Epithelial cell of esophagus (primary cell): ENCODE measurements at regions not wholly inside any gene's neighbourhood (a gene's known extent, or its start where the extent isn't known, plus 50 kb on each side); places are given as distances from the start of the nearest gene placed in this dataset.
A peak's percentile ranks its signal among the peaks of the same experiment; 100 is the strongest.

Experiments
- DNase-seq: peaks from one replicate; pipeline ENCODE4 v3.0.0; 2010; ENCODE audit warnings: low read depth
- H3K4me3 ChIP-seq: 2 replicates; pipeline ENCODE4 v1.5.1; 2011; ENCODE audit warnings: mild to moderate bottlenecking, low read length, control low read depth
- TF ChIP-seq, protein P1 (sequence below): IDR thresholded peaks from 2 replicates; pipeline ENCODE4 v1.5.1; 2011; ENCODE audit warnings: low read depth, mild to moderate bottlenecking, low read length, control low read depth, inconsistent platforms; ENCODE audit not compliant: insufficient read depth; ENCODE audit errors: missing control alignments

GRCh38 chr3:164132878-164133277 lies 945.4 kb downstream of the SI start:
- DNase-seq = no peak
- TF ChIP-seq, protein P1, sequence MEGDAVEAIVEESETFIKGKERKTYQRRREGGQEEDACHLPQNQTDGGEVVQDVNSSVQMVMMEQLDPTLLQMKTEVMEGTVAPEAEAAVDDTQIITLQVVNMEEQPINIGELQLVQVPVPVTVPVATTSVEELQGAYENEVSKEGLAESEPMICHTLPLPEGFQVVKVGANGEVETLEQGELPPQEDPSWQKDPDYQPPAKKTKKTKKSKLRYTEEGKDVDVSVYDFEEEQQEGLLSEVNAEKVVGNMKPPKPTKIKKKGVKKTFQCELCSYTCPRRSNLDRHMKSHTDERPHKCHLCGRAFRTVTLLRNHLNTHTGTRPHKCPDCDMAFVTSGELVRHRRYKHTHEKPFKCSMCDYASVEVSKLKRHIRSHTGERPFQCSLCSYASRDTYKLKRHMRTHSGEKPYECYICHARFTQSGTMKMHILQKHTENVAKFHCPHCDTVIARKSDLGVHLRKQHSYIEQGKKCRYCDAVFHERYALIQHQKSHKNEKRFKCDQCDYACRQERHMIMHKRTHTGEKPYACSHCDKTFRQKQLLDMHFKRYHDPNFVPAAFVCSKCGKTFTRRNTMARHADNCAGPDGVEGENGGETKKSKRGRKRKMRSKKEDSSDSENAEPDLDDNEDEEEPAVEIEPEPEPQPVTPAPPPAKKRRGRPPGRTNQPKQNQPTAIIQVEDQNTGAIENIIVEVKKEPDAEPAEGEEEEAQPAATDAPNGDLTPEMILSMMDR = no peak

GRCh38 chr3:164113371-164114332 lies 964.6 kb downstream of the SI start:
- DNase-seq = no peak
- no peak overlapping the region for H3K4me3 ChIP-seq
- TF ChIP-seq, protein P1 = no peak

More at GRCh38 chr3:164132878-164133277, 945.4 kb downstream of the SI start:
- no peak overlapping the region for H3K4me3 ChIP-seq

- no peak overlapping the region for H3K4me3 ChIP-seq
- TF ChIP-seq, protein P1 = no peak
- DNase-seq = no peak
Measured at GRCh38 chr3:164096352-164096751, 981.9 kb downstream of the SI start.

DNA sequence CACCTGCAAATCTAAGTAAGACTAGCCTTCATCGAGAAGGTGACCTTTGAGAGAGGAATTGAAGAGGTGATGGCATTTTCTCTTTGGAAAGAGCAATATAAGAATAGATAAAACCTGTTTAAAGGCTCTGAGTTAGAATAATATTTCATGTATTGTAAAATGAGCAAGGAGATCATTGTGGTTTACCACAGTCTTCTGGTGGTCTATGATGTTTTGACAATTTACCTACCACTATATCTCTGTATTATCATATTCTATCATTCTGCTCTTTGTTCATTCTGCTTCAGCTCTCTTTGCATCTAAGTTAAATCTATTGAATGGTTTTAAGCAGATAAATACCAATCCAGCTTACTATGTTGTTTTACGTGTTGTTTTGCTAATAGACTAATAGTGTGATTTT lies 982.3 kb downstream of the SI start:
- no peak overlapping the region for H3K4me3 ChIP-seq
- DNase-seq = no peak
- TF ChIP-seq, protein P1 = no peak

DNA sequence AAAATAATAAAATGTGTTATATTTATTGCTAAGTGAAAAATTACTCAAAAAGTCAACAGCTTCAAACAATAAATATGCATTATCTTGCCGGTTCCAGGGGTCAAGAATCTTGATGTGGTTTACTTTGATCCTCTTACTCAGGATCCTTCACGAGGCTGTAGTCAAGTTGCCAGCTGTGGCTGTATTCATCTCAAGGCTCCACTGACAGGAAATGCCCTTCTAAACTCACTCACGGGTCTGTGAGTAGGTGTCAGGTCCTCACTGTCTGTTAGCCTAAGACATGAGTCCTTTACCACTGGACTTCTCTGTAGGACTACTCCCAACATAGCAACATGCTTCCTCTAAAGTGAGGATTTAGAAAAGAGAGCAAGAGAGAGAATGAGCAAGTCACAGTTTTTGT lies 983.0 kb downstream of the SI start:
- no peak for DNase-seq
- H3K4me3 ChIP-seq = no peak overlapping the region
- TF ChIP-seq, protein P1 = no peak

DNA sequence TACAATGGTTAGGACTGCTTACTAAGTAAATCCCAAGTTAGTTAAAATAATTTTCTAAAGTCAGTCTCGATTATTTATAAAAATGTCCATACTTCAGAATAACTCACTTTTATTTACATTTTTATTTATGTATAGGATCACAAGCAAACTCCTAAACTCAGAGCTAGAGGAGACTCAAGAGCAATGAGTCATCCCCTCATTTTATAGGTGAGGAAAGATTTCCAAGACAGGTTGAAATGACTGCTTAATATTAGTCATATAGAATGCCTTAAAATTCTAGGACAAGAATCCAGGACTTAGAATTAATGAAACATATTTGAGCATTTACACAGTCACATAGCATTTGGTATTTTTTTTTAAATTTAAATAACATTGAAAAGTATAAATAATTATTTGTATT lies 983.8 kb downstream of the SI start:
- TF ChIP-seq, protein P1 = no peak
- DNase-seq = peak; percentile 17
- no peak overlapping the region for H3K4me3 ChIP-seq
